Activated naive CD4-positive, alpha-beta T cell treated with Interleukin-2 at 50 U/mL for 16 hours (primary cell): ENCODE measurements at regions not wholly inside any gene's neighbourhood (a gene's known extent, or its start where the extent isn't known, plus 50 kb on each side); places are given as distances from the start of the nearest gene placed in this dataset.
"Not testable (repeated sequence)": the region's sequence is repeated elsewhere in the genome, so short reads cannot be mapped to it uniquely, and the experiment has no call there.

Experiments used
- DNase-seq: peaks from one replicate; pipeline ENCODE4 v3.0.0-alpha.2; 2020

DNA sequence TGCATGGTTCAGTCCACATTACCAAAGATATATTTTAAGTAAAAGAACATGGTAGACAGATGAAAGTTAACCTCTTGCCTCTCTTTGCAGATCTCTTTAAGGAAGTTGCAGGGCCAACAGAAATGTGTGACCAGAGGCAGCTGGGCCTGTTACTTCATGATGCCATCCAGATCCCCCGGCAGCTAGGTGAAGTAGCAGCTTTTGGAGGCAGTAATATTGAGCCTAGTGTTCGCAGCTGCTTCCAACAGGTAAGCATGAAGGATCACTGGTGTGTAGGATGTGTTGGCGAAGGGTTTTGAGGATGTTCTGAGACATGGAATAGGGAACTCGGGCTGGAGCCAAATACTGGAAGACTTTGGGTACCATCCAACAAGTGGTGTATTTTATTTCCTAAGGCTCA is 508.6 kb downstream of the UTRN start:
- DNase-seq = no peak

DNA sequence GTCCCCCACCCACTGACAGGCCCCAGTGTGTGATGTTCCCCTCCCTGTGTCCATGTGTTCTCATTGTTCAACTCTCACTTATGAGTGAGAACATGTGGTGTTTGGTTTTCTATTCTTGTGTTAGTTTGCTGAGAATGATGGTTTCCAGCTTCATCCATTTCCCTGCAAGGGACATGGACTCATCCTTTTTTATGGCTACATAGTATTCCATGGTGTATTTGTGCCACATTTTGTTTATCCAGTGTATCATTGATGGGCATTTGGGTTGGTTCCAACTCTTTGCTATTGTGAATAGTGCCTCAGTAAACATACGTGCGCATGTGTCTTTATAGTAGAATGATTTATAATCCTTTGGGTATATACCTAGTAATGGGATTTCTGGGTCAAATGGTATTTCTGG is 509.9 kb downstream of the UTRN start:
- not testable (repeated sequence) for DNase-seq

DNA sequence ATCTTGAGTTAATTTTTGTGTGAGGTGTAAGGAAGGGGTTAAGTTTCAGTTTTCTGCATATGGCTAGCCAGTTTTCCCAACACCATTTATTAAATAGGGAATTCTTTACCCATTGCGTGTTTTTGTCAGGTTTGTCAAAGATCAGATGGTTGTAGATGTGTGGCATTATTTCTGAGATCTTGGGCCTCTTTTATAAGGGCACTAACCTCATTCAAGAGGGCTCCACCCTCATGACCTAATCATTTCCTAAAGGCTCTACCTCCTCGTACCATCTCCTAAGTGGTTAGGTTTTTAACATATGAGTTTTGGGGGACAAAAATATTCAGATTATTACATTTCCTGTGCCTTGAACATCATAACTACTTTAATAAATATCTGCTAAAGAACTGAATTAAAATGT is 510.9 kb downstream of the UTRN start:
- no peak for DNase-seq

DNA sequence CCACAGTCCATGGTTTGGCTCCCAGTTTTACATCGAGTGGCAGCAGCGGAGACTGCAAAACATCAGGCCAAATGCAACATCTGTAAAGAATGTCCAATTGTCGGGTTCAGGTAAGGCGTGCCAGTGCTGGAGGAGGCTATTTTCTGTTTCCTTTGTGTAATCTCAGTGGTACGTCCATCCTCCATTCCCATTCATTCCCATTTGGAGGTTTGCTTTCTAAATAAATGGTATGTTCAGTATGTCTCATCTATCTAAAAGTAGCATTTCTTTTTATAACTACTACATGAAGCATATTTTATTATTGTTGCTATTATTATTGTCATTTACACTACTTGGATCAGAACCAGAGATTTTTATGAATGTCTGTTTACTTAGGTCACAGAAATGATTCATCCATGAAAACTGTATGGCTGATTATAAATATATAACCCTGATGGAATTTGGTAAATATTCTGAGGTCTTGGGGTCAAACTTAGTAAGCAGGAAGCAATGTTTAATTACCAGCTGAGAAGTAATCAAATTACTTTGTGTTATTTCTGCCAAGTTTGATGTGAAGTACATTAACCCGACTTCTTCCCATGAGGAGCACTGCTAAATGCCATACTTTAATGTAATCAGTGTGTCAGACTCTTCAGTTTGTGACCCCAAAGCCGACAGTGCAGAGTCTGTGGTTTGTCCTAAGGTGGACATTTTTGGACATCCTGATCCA is 512.9 kb downstream of the UTRN start:
- DNase-seq = no peak

DNA sequence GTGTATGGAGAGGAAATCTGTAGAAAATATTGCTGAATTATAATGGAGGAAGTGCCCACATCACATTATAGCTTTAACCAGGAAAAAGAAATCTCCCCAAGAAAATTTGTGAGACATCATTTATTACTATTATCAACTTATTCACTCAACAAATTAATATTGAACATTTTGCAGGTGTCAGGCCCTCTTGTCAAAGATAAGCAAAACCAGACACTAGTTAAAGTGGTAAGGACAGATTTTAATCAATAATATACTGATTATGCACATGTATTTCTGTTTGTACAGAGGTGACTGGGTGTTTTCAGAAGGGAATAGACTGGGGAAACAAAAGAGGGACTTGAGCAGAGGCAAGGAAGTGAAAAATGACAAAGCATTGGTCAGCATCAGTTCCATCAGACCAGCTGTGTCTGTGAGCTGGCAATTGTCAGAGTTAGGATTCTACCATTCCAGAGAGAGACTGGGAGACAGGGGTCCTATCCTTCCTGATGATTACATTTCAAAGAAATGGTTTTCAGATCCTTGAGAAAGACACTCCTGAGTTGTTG is 519.2 kb downstream of the UTRN start:
- DNase-seq = no peak

DNA sequence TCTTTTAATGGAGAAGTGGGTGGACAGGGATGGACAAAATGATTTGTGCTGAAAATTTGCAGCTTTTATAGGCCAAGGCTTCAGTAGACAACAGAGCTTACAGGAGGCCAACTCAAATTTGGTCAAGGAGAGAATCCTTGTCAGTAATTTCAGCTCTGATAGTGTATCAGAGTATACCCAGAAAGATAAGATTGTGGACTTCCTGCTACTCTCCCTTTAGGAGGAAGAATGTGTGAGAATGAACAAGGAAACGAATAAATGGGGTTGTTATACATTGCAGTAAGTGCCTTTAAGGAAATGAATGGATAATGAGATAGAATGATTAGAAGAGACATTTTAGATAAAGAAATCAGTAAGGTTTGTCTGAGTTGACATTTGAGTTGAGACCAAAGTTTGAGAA is 519.9 kb downstream of the UTRN start:
- no peak for DNase-seq

DNA sequence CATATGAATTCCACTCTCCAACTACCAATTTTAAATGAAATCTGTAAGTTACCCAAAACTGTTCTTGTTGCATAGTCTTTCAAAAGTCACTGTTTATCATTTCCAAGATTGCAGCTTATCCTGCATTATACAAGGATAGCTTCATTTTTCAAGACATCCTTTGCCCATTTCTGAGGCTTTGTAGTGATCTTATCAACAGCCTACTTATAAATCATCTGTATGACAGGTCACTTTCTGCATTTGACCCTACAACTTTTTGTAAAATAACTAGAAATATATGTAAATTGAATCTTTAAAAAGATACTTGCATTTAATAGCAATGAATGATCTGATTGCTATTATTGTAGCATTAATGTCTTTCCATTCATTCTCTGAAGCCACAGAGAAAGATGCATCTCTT is 521.1 kb downstream of the UTRN start:
- no peak for DNase-seq

DNA sequence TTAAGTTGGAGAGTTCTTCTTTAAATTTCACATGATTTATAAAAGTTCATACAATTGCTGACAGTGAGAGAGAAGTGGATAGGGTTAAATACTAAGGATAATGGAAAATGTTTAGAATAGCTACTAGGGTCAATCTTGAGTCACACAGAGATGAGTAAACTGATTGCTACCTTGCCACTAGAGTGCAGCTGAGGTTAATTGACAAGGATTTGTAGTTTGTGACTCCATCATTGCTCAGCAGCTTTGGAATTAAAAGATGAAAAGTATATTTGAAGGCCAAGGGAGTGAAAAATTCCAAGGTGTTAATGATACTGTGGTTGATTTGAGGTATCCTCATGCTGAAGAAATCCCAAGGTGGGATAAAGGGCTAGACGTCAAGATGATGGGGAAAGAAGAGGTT is 524.0 kb downstream of the UTRN start:
- DNase-seq = no peak

DNA sequence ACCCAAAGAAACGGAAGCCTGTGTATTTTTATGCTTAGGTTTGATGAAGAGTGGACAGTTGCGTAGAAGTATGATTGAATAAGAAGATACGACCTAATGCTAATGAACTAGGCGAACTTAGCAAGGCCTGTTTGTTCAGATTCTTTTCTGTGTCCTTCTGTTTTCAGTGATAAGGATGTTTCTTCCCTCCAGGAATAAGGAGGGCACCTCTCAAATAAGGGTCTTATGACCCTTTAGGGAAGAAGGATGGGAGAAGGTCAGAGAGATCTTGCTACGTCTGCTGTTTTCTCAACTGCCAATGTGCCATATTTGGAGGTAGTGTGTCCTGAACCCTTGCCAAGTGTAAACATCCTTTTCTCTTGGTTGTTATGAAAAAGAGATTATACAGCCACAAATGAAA is 524.8 kb downstream of the UTRN start:
- no peak for DNase-seq

DNA sequence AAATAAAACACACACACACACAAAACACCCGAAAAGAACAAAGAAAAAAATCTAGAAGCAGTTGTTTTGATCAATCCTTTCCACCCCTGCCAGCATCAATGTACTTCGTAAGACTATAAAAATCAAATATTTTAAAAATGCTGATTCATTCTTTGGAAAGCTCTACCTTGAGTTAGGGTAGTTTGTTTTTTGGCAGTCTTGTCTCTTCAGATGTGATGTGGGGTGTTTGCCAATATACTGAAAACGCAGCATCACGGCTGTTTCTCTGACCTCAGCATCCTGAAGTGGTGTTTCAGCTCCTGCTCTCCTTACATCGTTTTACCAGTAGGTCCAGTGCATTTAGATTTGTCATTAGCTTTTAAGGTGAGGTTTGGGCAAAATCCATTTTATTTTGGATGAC is 526.0 kb downstream of the UTRN start:
- no peak for DNase-seq

DNA sequence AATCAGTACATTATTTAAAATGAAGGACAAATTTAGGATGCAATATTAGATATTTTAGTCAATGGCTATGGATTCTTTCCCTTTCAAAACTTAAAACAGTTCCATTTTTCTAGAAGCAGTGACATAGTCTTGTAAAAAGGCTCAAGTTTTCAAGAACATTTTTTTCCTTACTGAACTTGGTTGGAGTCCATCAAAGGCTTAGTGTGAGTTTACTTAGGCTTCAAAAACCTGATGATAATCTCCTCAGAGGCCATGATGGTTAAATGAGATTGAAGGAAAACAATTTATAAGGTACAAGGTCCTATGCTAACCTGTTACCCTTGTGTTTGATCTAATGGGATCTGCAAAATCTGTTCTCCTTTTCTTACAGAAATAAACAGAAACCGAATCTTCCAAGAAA is 531.8 kb downstream of the UTRN start:
- no peak for DNase-seq

DNA sequence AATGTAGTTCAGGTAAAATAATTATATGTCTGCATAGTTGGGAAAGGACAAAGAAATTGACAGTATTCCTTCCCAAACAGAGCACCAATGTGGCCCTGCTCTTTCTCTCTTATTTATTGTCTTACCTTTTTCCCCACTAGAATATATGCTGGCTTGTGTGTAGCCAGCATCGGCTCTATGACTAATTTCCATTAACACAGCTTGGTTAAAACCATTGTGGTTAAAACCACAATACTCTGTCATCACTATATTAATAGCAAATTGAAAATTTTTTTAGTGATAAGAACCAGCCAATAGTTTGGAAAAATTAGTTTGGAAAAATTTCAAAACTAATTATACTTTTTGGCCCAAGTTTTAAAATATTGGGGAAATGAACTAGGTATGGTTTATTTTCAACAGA is 535.1 kb downstream of the UTRN start:
- DNase-seq = no peak

DNA sequence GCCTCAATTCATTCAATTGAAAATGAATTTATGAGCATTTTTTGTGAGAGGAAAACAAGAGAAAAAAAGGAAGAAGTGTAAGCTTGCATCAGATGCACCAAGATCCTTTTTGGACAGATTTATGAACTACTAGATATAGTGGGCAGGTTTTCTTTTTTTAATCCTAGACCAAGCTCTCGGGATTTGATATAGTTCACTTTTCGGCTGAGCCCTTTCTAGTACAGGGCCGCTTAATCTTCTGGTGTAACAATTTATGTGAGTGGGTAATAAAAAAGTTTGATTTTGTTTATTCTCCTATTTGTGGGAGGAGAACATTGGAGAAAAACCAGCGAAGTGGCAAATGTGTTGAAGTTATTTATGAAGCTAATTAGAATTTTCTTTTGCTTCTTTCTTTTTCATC is 538.0 kb downstream of the UTRN start:
- no peak for DNase-seq

DNA sequence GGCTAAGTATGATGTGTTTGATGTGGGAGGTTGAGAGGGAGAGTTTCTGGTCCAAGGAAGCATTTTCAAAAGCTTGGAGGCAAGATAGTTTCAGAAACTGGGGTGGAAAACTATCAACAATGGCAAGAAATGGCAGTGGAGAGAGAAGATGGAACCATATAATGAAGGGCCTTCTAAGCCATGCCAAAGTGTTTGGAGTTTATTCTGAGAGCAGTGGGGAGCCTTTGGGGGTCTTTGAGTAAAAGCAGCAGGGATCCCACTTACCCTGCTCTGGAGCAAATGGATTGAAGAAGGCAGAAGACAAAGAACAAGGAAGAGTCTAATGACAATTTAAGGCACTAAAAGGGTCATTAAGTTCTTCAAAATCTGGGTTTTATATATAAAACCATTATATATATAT is 538.9 kb downstream of the UTRN start:
- DNase-seq = no peak

DNA sequence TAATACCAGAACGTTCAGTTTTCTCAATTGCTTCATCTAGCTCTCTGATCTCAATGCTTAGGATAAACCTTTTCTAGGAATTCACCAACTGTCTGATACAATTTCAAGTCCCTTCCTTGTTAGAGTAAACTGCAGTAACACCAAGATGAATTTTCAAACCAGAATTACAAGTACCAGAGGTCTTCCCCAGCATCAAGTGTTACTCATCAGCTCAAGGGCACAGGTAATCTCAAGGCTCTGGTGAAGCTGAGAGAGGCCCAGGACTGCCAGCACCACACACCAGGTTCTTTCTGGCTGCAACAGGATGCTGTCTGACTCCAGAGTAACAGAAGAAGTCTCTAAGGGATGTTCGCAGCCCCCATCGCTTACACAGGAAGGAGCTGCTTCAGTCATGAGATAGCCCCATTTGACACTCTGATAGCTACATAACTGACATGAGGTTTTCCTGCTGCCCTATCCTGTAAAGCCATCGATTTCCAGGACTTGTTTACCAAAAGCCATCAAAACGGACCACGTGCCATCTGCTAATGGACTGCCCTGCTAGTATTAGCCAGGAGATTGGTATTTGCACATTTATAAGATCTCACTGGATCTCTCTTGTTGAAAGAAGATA is 549.4 kb downstream of the UTRN start:
- no peak for DNase-seq

DNA sequence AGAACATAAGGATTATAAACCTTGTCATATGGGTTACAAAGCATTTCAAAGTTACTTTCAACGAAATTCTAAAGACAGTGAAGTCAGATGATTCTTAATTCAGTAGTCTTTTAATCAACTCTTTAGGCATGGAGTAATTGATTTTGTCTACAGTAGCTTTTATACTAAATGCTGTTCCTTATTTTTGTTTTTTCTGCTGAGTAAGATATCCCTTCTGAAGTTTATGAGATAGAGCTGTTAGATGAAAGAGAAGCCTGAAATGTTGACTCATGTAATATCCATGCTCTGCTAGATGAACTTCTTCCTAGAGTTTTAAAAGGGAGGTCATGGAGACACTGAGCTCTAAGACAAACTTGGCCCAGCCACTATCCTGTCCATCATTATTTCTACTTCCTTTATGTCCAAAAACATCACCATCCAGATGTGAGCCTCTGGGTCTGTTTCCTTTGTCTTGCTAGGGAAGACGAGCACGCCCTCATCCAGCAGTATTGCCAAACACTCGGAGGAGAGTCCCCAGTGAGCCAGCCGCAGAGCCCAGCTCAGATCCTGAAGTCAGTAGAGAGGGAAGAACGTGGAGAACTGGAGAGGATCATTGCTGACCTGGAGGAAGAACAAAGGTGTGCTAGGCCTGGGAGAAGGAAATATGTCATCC is 550.3 kb downstream of the UTRN start:
- no peak for DNase-seq

DNA sequence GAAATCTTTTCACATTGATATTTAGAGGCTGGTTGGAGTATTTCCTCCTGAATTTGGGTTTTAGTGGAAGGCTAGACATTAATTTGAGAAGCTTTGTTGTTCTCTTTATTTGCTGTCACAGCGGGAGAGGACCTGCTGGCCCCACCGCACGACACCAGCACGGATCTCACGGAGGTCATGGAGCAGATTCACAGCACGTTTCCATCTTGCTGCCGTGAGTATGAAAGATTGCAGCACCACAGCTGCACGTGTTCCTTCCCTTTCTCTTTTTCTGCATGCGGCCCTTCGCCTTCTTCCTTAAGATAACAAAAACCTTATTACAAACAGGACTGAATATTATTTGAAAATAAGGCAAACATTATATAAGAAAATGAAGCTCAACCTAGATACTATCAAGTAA is 555.5 kb downstream of the UTRN start:
- no peak for DNase-seq

DNA sequence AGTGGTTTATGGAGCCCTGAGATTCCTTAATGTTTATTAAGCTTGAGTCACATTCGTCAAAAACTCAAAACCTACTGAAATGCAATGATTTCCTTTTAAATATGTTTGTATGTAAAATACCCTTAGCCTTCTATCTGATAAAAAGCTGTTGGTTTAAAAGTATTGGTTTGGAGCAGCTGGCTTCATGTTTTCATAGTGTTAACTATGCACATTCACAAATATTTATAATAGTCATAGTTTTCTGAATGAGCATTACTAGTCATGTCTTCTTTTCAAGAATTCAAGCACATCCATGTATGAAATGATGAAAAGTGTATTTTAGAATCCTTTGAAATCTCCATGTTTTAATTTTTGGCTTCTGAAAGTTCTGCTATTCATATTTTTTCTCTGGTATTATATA is 558.6 kb downstream of the UTRN start:
- DNase-seq = no peak

DNA sequence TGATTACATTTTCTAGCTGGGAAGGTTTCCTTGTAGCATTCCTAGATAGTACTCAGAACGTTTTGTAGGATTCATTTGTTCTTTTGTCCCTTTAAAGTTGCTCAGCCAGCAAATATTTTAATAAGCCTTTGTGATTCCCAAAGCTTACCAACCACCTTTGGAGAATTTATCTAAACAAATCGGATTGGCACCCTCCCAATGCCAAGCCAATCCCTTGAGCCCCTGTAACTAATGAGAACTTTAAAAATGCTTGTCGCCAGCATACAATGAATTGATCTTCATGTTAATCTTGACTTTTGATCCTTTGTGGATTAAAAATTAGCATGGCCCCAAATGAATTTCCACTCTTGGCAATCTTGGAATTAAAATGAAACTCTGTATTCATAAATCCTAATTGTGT is 559.5 kb downstream of the UTRN start:
- DNase-seq = no peak

DNA sequence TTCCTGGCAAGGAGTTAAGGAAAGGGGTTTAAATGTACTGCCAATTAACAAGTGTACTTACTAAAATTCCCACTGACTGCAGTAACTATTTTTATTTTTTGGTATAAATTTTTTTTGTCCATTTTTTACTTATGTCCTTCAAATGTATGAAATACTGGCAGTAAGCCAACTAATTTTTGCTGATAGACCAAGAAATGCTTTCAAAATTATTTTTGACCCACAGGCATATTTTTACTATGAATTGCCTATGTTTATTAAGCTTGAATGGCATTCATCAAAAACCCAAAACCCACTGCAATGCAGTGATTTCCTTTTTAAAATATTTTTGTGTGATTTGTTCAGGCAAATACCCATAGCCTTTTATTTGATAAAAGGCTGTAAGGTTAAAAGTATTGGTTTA is 560.1 kb downstream of the UTRN start:
- no peak for DNase-seq

DNA sequence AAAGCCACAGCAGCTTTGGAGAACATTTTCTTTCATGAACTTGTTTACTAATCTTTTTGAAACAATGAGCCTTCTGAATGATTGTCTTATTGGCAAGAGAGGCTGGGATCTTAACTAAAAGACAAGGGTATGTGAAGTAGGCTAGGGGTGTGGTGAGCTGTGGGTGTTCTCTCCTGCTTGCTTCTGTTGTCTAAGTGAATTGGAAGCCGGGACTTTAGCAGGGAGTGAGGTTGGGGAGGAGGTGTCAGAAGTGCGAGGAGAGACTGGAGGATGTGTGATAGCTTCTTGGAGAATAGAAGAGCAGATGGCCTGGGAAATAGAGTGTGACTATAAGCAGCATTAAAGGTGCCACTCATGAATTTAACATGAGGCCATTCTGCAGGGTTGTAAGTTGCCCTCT is 562.8 kb downstream of the UTRN start:
- DNase-seq = no peak

DNA sequence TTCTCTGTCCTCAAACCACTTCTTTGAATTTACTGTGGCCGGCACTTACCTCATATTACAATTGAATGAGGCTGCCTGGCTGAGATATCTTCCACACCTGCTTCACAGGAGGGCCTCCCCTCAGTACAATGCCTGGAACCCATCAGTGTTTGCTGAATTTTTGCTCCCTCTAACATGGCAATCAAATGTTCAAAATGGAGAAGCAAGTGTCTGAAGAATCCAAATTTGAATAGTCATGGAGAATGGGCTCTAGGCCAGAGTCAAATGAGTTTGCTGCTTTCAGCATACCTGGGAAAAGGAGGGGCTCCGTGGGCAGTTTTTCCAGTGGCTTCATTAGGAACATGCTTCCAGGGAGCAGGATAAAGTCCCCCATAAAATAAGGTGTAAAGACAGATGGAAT is 564.8 kb downstream of the UTRN start:
- no peak for DNase-seq

DNA sequence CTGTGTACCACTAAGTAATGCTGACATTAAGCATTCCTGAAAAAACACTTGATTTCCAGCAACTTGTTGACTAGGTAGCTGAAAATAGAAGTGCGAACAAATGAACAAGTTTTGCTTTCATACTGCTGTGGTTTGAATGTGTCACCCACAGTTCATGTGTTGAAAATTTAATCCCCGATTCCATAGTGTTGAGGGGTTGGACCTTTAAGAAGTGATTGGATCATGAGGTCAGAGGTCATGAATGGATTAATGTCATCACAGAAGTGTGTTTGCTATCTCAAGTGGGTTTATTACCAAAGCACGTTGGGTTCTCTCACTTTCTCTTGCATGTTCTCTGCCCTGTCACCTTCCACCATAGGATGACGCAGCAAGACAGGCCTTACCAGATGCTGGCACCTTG is 568.5 kb downstream of the UTRN start:
- no peak for DNase-seq

DNA sequence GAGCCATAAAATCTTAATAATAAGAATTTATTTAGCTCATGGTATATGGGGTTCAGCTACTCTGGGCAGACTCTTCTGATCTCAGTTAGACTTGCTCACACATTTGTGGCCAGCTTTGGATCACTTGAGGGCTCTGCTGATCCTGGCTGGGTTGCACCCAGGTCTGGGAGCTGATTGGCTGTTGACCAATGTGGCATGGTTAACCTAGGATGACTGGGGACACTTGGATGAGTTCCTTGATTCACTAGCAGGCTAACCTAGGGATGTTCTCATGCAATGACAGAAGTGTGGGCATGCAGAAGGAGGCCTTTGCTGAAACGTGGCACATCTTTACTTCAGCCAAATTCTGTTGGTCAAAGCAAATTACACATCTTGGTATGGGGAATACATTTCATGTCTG is 569.5 kb downstream of the UTRN start:
- no peak for DNase-seq

DNA sequence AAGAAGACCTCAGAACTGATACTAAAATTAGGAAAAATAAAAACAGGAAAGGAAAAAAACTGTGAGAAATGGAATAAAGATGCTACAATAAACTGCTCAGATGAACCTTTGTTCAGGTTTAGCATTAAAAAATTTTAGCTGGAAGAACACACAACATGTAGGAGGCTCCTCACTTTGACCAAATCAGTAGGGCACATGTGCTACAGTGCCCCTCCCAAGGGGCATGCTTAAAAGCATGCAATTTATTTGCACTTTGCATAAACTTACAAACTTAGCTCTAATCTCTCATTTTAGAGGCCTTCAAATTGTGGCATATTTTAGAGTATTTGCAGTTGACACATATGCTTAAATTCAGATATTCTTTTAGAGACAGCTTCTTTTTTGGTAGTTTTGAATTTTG is 570.2 kb downstream of the UTRN start:
- DNase-seq = no peak
